ENCODE measurements at regions not wholly inside any gene's neighbourhood (a gene's known extent, or its start where the extent isn't known, plus 50 kb on each side); places are given as distances from the start of the nearest gene placed in this dataset.

- no peak overlapping the region for H3K27ac Mint-ChIP-seq
These were observed 498.3 kb downstream of the BUD13 start for GRCh38 chr11:116274521-116274920.

GRCh38 chr11:116272181-116272789, 500.5 kb downstream of the BUD13 start:
- no peaks in the 10 kb centered on the region for H3K36me3 Mint-ChIP-seq
- 64% methylated on average over 8 of the region's 8 CpGs for WGBS (ENCODE audit: insufficient coverage)
- intact Hi-C loops (cut with micrococcal nuclease): no loop called here

More at GRCh38 chr11:116274521-116274920, 498.3 kb downstream of the BUD13 start:
- 50% methylated on average over 4 of the region's 4 CpGs for WGBS (ENCODE audit: insufficient coverage)
- H3K4me1 Mint-ChIP-seq: peaks cover 0 to 6% of the 10 kb centered on the region in 2 donors
- DNase-seq (no peak), ATAC-seq (no peak)
- Histone ChIP-seq H3K4me3 (ENCODE audit: low read length) (no peak overlapping the region), H3K4me1 (ENCODE audit: control insufficient read depth, insufficient read depth, low read length) (peaks cover 7% of the 10 kb centered on the region), H3K27ac (ENCODE audit: low read length) (no peak overlapping the region), H3K9me3 (ENCODE audit: control insufficient read depth, insufficient read depth, low read length) (no peaks in the 10 kb centered on the region), H3K27me3 (ENCODE audit: control insufficient read depth, insufficient read depth, low read length) (no peaks in the 10 kb centered on the region), H3K36me3 (ENCODE audit: control insufficient read depth, insufficient read depth, low read length) (no peaks in the 10 kb centered on the region)
- peaks cover 0 to 14% of the 10 kb centered on the region in 2 donors for H3K27me3 Mint-ChIP-seq (ENCODE audit: low read depth in 2 of 2)
- H3K4me3 Mint-ChIP-seq: no peak overlapping the region
- no peaks in the 10 kb centered on the region for H3K9me3 Mint-ChIP-seq
- no peak for TF ChIP-seq CTCF (IDR thresholded peaks at IDR 0.05)
- intact Hi-C loops (cut with micrococcal nuclease): no loop called here
- no peaks in the 10 kb centered on the region for H3K36me3 Mint-ChIP-seq

GRCh38 chr11:116271479-116271878, 501.3 kb downstream of the BUD13 start:
- H3K27ac Mint-ChIP-seq: no peak overlapping the region
- no peak overlapping the region for H3K4me3 Mint-ChIP-seq
- no peak for DNase-seq
- Histone ChIP-seq H3K4me3 (ENCODE audit: low read length) (no peak overlapping the region), H3K27me3 (ENCODE audit: control insufficient read depth, insufficient read depth, low read length) (no peaks in the 10 kb centered on the region), H3K9me3 (ENCODE audit: control insufficient read depth, insufficient read depth, low read length) (no peaks in the 10 kb centered on the region), H3K4me1 (ENCODE audit: control insufficient read depth, insufficient read depth, low read length) (peaks cover 4% of the 10 kb centered on the region), H3K27ac (ENCODE audit: low read length) (no peak overlapping the region), H3K36me3 (ENCODE audit: control insufficient read depth, insufficient read depth, low read length) (no peaks in the 10 kb centered on the region)
- H3K4me1 Mint-ChIP-seq: peaks cover 0 to 2% of the 10 kb centered on the region in 2 donors
- ATAC-seq: no peak
- intact Hi-C loops (cut with micrococcal nuclease): no loop called here
- H3K9me3 Mint-ChIP-seq: no peaks in the 10 kb centered on the region
- no peak for TF ChIP-seq CTCF (IDR thresholded peaks at IDR 0.05)
- no peaks in the 10 kb centered on the region for H3K36me3 Mint-ChIP-seq
- WGBS (ENCODE audit: insufficient coverage): 74% methylated on average over 6 of the region's 6 CpGs
- peaks cover 0 to 12% of the 10 kb centered on the region in 2 donors for H3K27me3 Mint-ChIP-seq (ENCODE audit: low read depth in 2 of 2)

More at GRCh38 chr11:116272181-116272789, 500.5 kb downstream of the BUD13 start:
- no peaks in the 10 kb centered on the region for H3K9me3 ChIP-seq (ENCODE audit: control insufficient read depth, insufficient read depth, low read length)
- no peaks in the 10 kb centered on the region for H3K27me3 ChIP-seq (ENCODE audit: control insufficient read depth, insufficient read depth, low read length)
- no peak overlapping the region for H3K27ac ChIP-seq (ENCODE audit: low read length)
- peaks cover 0 to 12% of the 10 kb centered on the region in 2 donors for H3K27me3 Mint-ChIP-seq (ENCODE audit: low read depth in 2 of 2)
- no peak overlapping the region for H3K27ac Mint-ChIP-seq
- H3K36me3 ChIP-seq (ENCODE audit: control insufficient read depth, insufficient read depth, low read length): no peaks in the 10 kb centered on the region
- ATAC-seq (no peak), DNase-seq (no peak)
- H3K4me1 ChIP-seq (ENCODE audit: control insufficient read depth, insufficient read depth, low read length): peaks cover 7% of the 10 kb centered on the region
- H3K9me3 Mint-ChIP-seq: no peaks in the 10 kb centered on the region
- no peak overlapping the region for H3K4me3 ChIP-seq (ENCODE audit: low read length)
- no peak overlapping the region for H3K4me3 Mint-ChIP-seq
- H3K4me1 Mint-ChIP-seq: peaks cover 0 to 6% of the 10 kb centered on the region in 2 donors
- TF ChIP-seq CTCF (IDR thresholded peaks at IDR 0.05): no peak

- Histone ChIP-seq H3K4me3 (ENCODE audit: low read length) (no peak overlapping the region), H3K9me3 (ENCODE audit: control insufficient read depth, insufficient read depth, low read length) (no peaks in the 10 kb centered on the region), H3K4me1 (ENCODE audit: control insufficient read depth, insufficient read depth, low read length) (no peaks in the 10 kb centered on the region), H3K27me3 (ENCODE audit: control insufficient read depth, insufficient read depth, low read length) (no peaks in the 10 kb centered on the region), H3K27ac (ENCODE audit: low read length) (no peak overlapping the region), H3K36me3 (ENCODE audit: control insufficient read depth, insufficient read depth, low read length) (no peaks in the 10 kb centered on the region)
- intact Hi-C loops (cut with micrococcal nuclease): no loop called here
- no peak for TF ChIP-seq CTCF (IDR thresholded peaks at IDR 0.05)
- no peak for DNase-seq
- Mint-ChIP-seq H3K9me3 (no peaks in the 10 kb centered on the region), H3K27ac (no peak overlapping the region), H3K36me3 (no peaks in the 10 kb centered on the region), H3K4me1 (no peaks in the 10 kb centered on the region), H3K27me3 (ENCODE audit: low read depth in 2 of 2) (peaks cover 12 to 33% of the 10 kb centered on the region in 2 donors), H3K4me3 (no peak overlapping the region)
- ATAC-seq: no peak
- WGBS (ENCODE audit: insufficient coverage): 86% methylated on average over 4 of the region's 5 CpGs
These were observed 505.6 kb downstream of the BUD13 start for GRCh38 chr11:116267146-116267545.
